Neural progenitor cell (in vitro differentiated cells): ENCODE measurements at regions not wholly inside any gene's neighbourhood (a gene's known extent, or its start where the extent isn't known, plus 50 kb on each side); places are given as distances from the start of the nearest gene placed in this dataset.

Experiments
- EZH2 ChIP-seq: fragments of 200-600 bp; sonication (generic); IDR thresholded peaks from 2 replicates; pipeline ENCODE4 v1.6.1; 2017; ENCODE audit warnings: antibody characterized with exemption, mild to moderate bottlenecking, moderate library complexity
- EZH2phosphoT487 ChIP-seq: fragments of 200-600 bp; sonication (generic); IDR thresholded peaks from 2 replicates; pipeline ENCODE4 v1.6.1; 2017; ENCODE audit warnings: antibody characterized with exemption
- TF ChIP-seq, protein P1 (sequence below): fragments of 200-600 bp; sonication (generic); IDR thresholded peaks from 2 replicates; pipeline ENCODE4 v1.5.1; 2017; ENCODE audit warnings: antibody characterized with exemption, mild to moderate bottlenecking

- TF ChIP-seq, protein P1, sequence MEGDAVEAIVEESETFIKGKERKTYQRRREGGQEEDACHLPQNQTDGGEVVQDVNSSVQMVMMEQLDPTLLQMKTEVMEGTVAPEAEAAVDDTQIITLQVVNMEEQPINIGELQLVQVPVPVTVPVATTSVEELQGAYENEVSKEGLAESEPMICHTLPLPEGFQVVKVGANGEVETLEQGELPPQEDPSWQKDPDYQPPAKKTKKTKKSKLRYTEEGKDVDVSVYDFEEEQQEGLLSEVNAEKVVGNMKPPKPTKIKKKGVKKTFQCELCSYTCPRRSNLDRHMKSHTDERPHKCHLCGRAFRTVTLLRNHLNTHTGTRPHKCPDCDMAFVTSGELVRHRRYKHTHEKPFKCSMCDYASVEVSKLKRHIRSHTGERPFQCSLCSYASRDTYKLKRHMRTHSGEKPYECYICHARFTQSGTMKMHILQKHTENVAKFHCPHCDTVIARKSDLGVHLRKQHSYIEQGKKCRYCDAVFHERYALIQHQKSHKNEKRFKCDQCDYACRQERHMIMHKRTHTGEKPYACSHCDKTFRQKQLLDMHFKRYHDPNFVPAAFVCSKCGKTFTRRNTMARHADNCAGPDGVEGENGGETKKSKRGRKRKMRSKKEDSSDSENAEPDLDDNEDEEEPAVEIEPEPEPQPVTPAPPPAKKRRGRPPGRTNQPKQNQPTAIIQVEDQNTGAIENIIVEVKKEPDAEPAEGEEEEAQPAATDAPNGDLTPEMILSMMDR = no peak
- TF ChIP-seq EZH2 = no peak
- TF ChIP-seq EZH2phosphoT487 = no peak
Measured at GRCh38 chr13:64090311-64090710, 2674.7 kb upstream of the PCDH20 start.
